ENCODE measurements at regions not wholly inside any gene's neighbourhood (a gene's known extent, or its start where the extent isn't known, plus 50 kb on each side); places are given as distances from the start of the nearest gene placed in this dataset.
A peak's percentile ranks its signal among the peaks of the same experiment; 100 is the strongest.

DNA sequence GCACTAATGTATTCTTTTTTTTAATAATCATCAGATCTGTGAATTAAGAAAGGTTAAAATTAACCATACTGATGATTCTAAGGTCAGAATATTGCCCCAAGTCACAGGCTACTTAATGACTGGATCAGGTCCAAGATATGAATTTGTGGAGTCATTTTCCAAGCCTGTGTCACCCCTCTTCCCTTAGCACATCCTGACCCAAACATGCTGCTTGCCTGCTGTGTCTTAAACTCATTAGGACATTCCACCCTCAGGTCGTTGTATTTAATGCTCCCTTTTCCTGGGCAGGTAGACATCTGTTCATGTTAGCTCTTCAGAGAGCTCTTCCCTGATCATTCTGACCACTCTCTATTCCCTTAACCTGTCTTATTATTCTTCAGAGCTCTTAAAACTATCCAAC is 463.5 kb upstream of the PDE3A start:
- Mint-ChIP-seq H3K36me3 (ENCODE audit: low read depth) (no peaks in the 10 kb centered on the region), H3K4me1 (ENCODE audit: low read depth) (no peaks in the 10 kb centered on the region), H3K27me3 (no peaks in the 10 kb centered on the region), H3K27ac (no peak overlapping the region), H3K4me3 (no peak overlapping the region), H3K9me3 (peaks cover 2% of the 10 kb centered on the region)
- no peak for DNase-seq
- intact Hi-C loops (cut with DNase I, micrococcal nuclease): no loop called here
- TF ChIP-seq, protein P1, sequence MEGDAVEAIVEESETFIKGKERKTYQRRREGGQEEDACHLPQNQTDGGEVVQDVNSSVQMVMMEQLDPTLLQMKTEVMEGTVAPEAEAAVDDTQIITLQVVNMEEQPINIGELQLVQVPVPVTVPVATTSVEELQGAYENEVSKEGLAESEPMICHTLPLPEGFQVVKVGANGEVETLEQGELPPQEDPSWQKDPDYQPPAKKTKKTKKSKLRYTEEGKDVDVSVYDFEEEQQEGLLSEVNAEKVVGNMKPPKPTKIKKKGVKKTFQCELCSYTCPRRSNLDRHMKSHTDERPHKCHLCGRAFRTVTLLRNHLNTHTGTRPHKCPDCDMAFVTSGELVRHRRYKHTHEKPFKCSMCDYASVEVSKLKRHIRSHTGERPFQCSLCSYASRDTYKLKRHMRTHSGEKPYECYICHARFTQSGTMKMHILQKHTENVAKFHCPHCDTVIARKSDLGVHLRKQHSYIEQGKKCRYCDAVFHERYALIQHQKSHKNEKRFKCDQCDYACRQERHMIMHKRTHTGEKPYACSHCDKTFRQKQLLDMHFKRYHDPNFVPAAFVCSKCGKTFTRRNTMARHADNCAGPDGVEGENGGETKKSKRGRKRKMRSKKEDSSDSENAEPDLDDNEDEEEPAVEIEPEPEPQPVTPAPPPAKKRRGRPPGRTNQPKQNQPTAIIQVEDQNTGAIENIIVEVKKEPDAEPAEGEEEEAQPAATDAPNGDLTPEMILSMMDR (IDR thresholded peaks at IDR 0.05): no peak
- H3K9me3 ChIP-seq (ENCODE audit: control insufficient read depth in 1 of 2, insufficient read depth in 1 of 2, low read length in 2 of 2): peaks cover 0 to 10% of the 10 kb centered on the region in 2 experiments
- no peak overlapping the region for H3K27ac ChIP-seq (ENCODE audit: low read depth in 1 of 2, low read length in 2 of 2)
- ChIA-PET CTCF (no interaction called here), POLR2A (no interaction called here)
- H3K4me3 ChIP-seq (ENCODE audit: low read length): no peak overlapping the region
- no peaks in the 10 kb centered on the region for H3K36me3 ChIP-seq (ENCODE audit: insufficient read depth, low read length)
- H3K4me1 ChIP-seq (ENCODE audit: insufficient read depth, low read length): no peaks in the 10 kb centered on the region
- no peaks in the 10 kb centered on the region for H3K27me3 ChIP-seq (ENCODE audit: control insufficient read depth in 1 of 2, insufficient read depth in 2 of 2, low read length in 2 of 2)
- no peak for ATAC-seq (ENCODE audit: poor library complexity)

DNA sequence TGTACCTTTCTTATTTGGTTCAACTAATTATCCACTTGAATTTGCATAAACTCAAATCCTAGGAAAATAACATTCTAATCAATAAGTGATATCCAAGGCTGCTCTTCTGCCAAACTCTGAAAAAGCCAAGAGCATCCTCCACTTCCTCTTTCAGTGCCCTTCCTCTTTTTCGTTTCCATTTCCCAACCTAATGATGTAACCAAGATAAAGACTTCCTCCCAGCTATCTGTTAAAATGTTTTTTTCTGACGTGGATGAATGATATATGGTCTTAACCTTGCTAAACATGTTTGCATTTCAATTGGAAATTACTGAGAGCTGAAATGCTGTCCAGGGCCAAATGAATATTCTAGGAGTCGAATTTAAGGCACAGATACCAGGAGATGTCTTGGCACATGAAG is 459.5 kb upstream of the PDE3A start:
- Mint-ChIP-seq H3K4me3 (no peak overlapping the region), H3K9me3 (no peaks in the 10 kb centered on the region), H3K36me3 (ENCODE audit: low read depth) (no peaks in the 10 kb centered on the region), H3K27ac (no peak overlapping the region), H3K27me3 (no peaks in the 10 kb centered on the region), H3K4me1 (ENCODE audit: low read depth) (no peaks in the 10 kb centered on the region)
- DNase-seq (peak in 3 of 14 experiments; percentile 13 to 41 (median 30)), ATAC-seq (ENCODE audit: poor library complexity) (no peak)
- no peaks in the 10 kb centered on the region for H3K36me3 ChIP-seq (ENCODE audit: insufficient read depth, low read length)
- TF ChIP-seq, protein P1 (IDR thresholded peaks at IDR 0.05): no peak
- ChIA-PET POLR2A (no interaction called here), CTCF (no interaction called here)
- H3K27ac ChIP-seq (ENCODE audit: low read depth in 1 of 2, low read length in 2 of 2): no peak overlapping the region
- H3K27me3 ChIP-seq (ENCODE audit: control insufficient read depth in 1 of 2, insufficient read depth in 2 of 2, low read length in 2 of 2): no peaks in the 10 kb centered on the region
- H3K9me3 ChIP-seq (ENCODE audit: control insufficient read depth in 1 of 2, insufficient read depth in 1 of 2, low read length in 2 of 2): peaks cover 0 to 2% of the 10 kb centered on the region in 2 experiments
- H3K4me3 ChIP-seq (ENCODE audit: low read length): no peak overlapping the region
- H3K4me1 ChIP-seq (ENCODE audit: insufficient read depth, low read length): no peaks in the 10 kb centered on the region
- intact Hi-C loops (cut with DNase I, micrococcal nuclease): no loop called here

DNA sequence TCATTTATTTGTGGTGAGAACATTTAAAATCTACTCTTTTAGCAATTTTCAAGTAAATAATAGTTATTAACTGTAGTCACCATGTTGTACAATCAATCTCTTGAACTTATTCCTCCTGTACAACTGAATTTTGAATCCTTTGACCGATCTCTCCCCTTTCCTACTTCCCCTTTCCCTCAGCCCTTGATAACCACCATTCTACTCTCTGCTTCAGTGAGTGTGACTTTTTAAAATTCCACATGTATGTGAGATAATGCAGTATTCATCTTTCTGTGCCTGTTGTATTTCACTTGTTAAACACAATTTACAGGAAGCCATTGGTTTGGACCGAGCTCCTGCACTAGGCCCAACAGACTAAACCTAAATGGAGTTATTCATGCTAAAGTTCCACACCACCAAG is 458.9 kb upstream of the PDE3A start:
- ChIA-PET POLR2A (no interaction called here), CTCF (no interaction called here)
- Mint-ChIP-seq H3K27me3 (no peaks in the 10 kb centered on the region), H3K4me3 (no peak overlapping the region), H3K36me3 (ENCODE audit: low read depth) (no peaks in the 10 kb centered on the region), H3K27ac (no peak overlapping the region), H3K9me3 (no peaks in the 10 kb centered on the region), H3K4me1 (ENCODE audit: low read depth) (no peaks in the 10 kb centered on the region)
- no peak overlapping the region for H3K27ac ChIP-seq (ENCODE audit: low read depth in 1 of 2, low read length in 2 of 2)
- H3K36me3 ChIP-seq (ENCODE audit: insufficient read depth, low read length): no peaks in the 10 kb centered on the region
- DNase-seq (no peak), ATAC-seq (ENCODE audit: poor library complexity) (no peak)
- H3K27me3 ChIP-seq (ENCODE audit: control insufficient read depth in 1 of 2, insufficient read depth in 2 of 2, low read length in 2 of 2): no peaks in the 10 kb centered on the region
- no peaks in the 10 kb centered on the region for H3K9me3 ChIP-seq (ENCODE audit: control insufficient read depth in 1 of 2, insufficient read depth in 1 of 2, low read length in 2 of 2)
- H3K4me1 ChIP-seq (ENCODE audit: insufficient read depth, low read length): no peaks in the 10 kb centered on the region
- H3K4me3 ChIP-seq (ENCODE audit: low read length): no peak overlapping the region
- TF ChIP-seq, protein P1 (IDR thresholded peaks at IDR 0.05): no peak
- intact Hi-C loops (cut with DNase I, micrococcal nuclease): no loop called here

All from CD4-positive, alpha-beta T cell (primary cell).